H1 (cell line): ENCODE measurements at regions not wholly inside any gene's neighbourhood (a gene's known extent, or its start where the extent isn't known, plus 50 kb on each side); places are given as distances from the start of the nearest gene placed in this dataset.
A peak's percentile ranks its signal among the peaks of the same experiment; 100 is the strongest.

Source experiments
- CTCF ChIA-PET: fragments of 300-600 bp; sonication (Branson Sonifier 250); formaldehyde crosslinking; loops from one replicate; lab custom pipeline; 2021; ENCODE audit not compliant: partially characterized antibody; lab: Charles Lee
- POLR2A ChIA-PET: fragments of 300-600 bp; sonication (Branson Sonifier 250); formaldehyde crosslinking; loops from one replicate; lab custom pipeline; 2021; ENCODE audit warnings: inconsistent platforms; ENCODE audit not compliant: partially characterized antibody; lab: Charles Lee
- DNase-seq, 2 experiments: peaks; one replicate each; pipeline versions ENCODE4 v3.0.0 to v3.0.0-alpha.2; 2010 to 2022; ENCODE audit warnings: low spot score in 2 of 2, low read depth in 1 of 2, mixed read lengths in 1 of 2
- FAIRE-seq: peaks from 2 replicates; lab custom pipeline; 2011; peaks lifted over from hg19 to GRCh38; lab: Jason Lieb, UNC
- H2AFZ ChIP-seq: 2 replicates; pipeline ENCODE4 v1.8.1; 2012; ENCODE audit warnings: low read length, inconsistent platforms
- H2AK5ac ChIP-seq: 2 replicates; pipeline ENCODE4 v1.6.1; 2013; ENCODE audit warnings: low read depth, low read length
- H2BK120ac ChIP-seq: replicated peaks from 2 replicates; pipeline ENCODE3; 2013; ENCODE audit warnings: low read depth, low read length, inconsistent platforms
- H2BK12ac ChIP-seq: 2 replicates; pipeline ENCODE4 v1.6.1; 2013; ENCODE audit warnings: low read depth, low read length
- H2BK15ac ChIP-seq: 2 replicates; pipeline ENCODE4 v1.6.1; 2013; ENCODE audit warnings: low read length
- H2BK20ac ChIP-seq: 2 replicates; pipeline ENCODE4 v1.6.1; 2013; ENCODE audit warnings: low read length
- H2BK5ac ChIP-seq: 2 replicates; pipeline ENCODE4 v1.6.1; 2013; ENCODE audit warnings: low read depth, low read length
- H3K14ac ChIP-seq: 2 replicates; pipeline ENCODE4 v1.6.1; 2013; ENCODE audit warnings: inconsistent platforms; ENCODE audit not compliant: insufficient read length
- H3K18ac ChIP-seq: 2 replicates; pipeline ENCODE4 v1.6.1; 2013; ENCODE audit warnings: low read length; ENCODE audit errors: extremely low read depth
- H3K23ac ChIP-seq: 2 replicates; pipeline ENCODE4 v1.6.1; 2013; ENCODE audit warnings: inconsistent platforms; ENCODE audit not compliant: insufficient read length
- H3K23me2 ChIP-seq: 2 replicates; pipeline ENCODE4 v1.6.1; 2013; ENCODE audit warnings: low read depth, low read length
- H3K27ac ChIP-seq: 2 replicates; pipeline ENCODE4 v1.6.1; 2011; ENCODE audit warnings: low read depth, low read length, inconsistent platforms
- H3K27me3 ChIP-seq, 4 experiments: replicated peaks in 1 of 4; 1 replicate in 1 of 4; 2 replicates in 3 of 4; pipeline versions ENCODE4 v1.6.1 to v1.8.1; 2011 to 2013; ENCODE audit warnings: low read length in 3 of 4, mild to moderate bottlenecking in 3 of 4, inconsistent platforms in 2 of 4, mixed read lengths in 2 of 4, moderate library complexity in 1 of 4; ENCODE audit not compliant: control insufficient read depth in 3 of 4, insufficient read depth in 3 of 4; ENCODE audit errors: extremely low read depth in 1 of 4
- H3K36me3 ChIP-seq, 4 experiments: 2 replicates each; pipeline versions ENCODE4 v1.6.1 to v1.8.1; 2011 to 2013; ENCODE audit warnings: mild to moderate bottlenecking in 4 of 4, low read length in 3 of 4, moderate library complexity in 2 of 4, control low read depth in 1 of 4, inconsistent platforms in 1 of 4; ENCODE audit not compliant: insufficient read depth in 4 of 4, control insufficient read depth in 2 of 4
- H3K4ac ChIP-seq: replicated peaks from 2 replicates; pipeline ENCODE3; 2013; ENCODE audit warnings: low read length, low read depth, mixed read lengths, inconsistent platforms; ENCODE audit not compliant: insufficient read length
- H3K4me1 ChIP-seq, 4 experiments: replicated peaks in 1 of 4; 1 replicate in 1 of 4; 2 replicates in 3 of 4; pipeline versions ENCODE4 v1.6.1 to v1.8.1; 2011 to 2013; ENCODE audit warnings: low read length in 3 of 4, inconsistent platforms in 2 of 4, mixed read lengths in 1 of 4; ENCODE audit not compliant: insufficient read depth in 4 of 4, control insufficient read depth in 3 of 4
- H3K4me2 ChIP-seq, 2 experiments: 2 replicates each; pipeline versions ENCODE4 v1.6.1 to v1.8.1; 2011 to 2013; ENCODE audit warnings: low read depth in 2 of 2, low read length in 2 of 2, control low read depth in 1 of 2, inconsistent platforms in 1 of 2, mild to moderate bottlenecking in 1 of 2; ENCODE audit not compliant: insufficient read depth in 1 of 2
- H3K4me3 ChIP-seq, 4 experiments: fragments of 200-600, 300-600 bp in 1 of 4; sonication (generic), shearing (Covaris generic), sonication (Bioruptor Twin) in 1 of 4; 2 replicates each; pipeline versions ENCODE4 v1.5.1 to v1.8.1; 2011 to 2016; ENCODE audit warnings: low read length in 4 of 4, low read depth in 3 of 4, control low read depth in 2 of 4, inconsistent platforms in 2 of 4, mild to moderate bottlenecking in 2 of 4, mixed read lengths in 1 of 4, moderate library complexity in 1 of 4; ENCODE audit not compliant: insufficient read depth in 2 of 4; ENCODE audit errors: extremely low read depth in 1 of 4
- H3K56ac ChIP-seq: replicated peaks from 2 replicates; pipeline ENCODE3; 2013; ENCODE audit warnings: low read depth, mild to moderate bottlenecking, mixed read lengths, low read length, inconsistent platforms; ENCODE audit not compliant: insufficient read length
- H3K79me1 ChIP-seq: 2 replicates; pipeline ENCODE4 v1.6.1; 2013; ENCODE audit warnings: low read depth, low read length, control low read depth
- H3K79me2 ChIP-seq, 2 experiments: 2 replicates each; pipeline versions ENCODE4 v1.6.1 to v1.8.1; 2012 to 2013; ENCODE audit warnings: low read length in 2 of 2, mild to moderate bottlenecking in 2 of 2, inconsistent platforms in 1 of 2; ENCODE audit not compliant: insufficient read depth in 2 of 2, control insufficient read depth in 1 of 2
- H3K9ac ChIP-seq, 4 experiments: replicated peaks in 1 of 4; 1 replicate in 1 of 4; 2 replicates in 3 of 4; pipeline versions ENCODE4 v1.6.1 to v1.8.1; 2011 to 2013; ENCODE audit warnings: low read depth in 3 of 4, low read length in 3 of 4, control low read depth in 2 of 4, mild to moderate bottlenecking in 2 of 4, moderate library complexity in 2 of 4, inconsistent platforms in 1 of 4; ENCODE audit errors: extremely low read depth in 1 of 4
- H3K9me3 ChIP-seq, 2 experiments: 2 replicates each; pipeline versions ENCODE4 v1.6.1 to v1.8.1; 2012 to 2013; ENCODE audit warnings: mild to moderate bottlenecking in 2 of 2, moderate library complexity in 2 of 2, control low read depth in 1 of 2, inconsistent platforms in 1 of 2, low read depth in 1 of 2, low read length in 1 of 2, mixed read lengths in 1 of 2; ENCODE audit not compliant: insufficient read depth in 2 of 2
- H4K20me1 ChIP-seq, 2 experiments: replicated peaks in 1 of 2; 2 replicates each; pipeline versions ENCODE3 to v1.8.1; 2011 to 2013; ENCODE audit warnings: inconsistent platforms in 2 of 2, low read length in 2 of 2, mild to moderate bottlenecking in 1 of 2; ENCODE audit not compliant: insufficient read depth in 2 of 2, control insufficient read depth in 1 of 2
- H4K5ac ChIP-seq: 2 replicates; pipeline ENCODE4 v1.6.1; 2013; ENCODE audit warnings: low read length, low read depth, mixed read lengths, inconsistent platforms; ENCODE audit not compliant: insufficient read length
- H4K8ac ChIP-seq: 2 replicates; pipeline ENCODE4 v1.8.0; 2013; ENCODE audit warnings: mild to moderate bottlenecking, moderate library complexity, low read length, inconsistent platforms; ENCODE audit not compliant: insufficient read depth; ENCODE audit errors: extremely low read depth
- H4K91ac ChIP-seq: replicated peaks from 2 replicates; pipeline ENCODE3; 2013; ENCODE audit warnings: low read length, mixed read lengths, inconsistent platforms; ENCODE audit not compliant: insufficient read length
- BACH1 ChIP-seq: IDR thresholded peaks from 2 replicates; pipeline ENCODE4 v1.6.1; 2012; ENCODE audit warnings: low read length, improper control_type of control experiment
- BCL11A ChIP-seq, 2 experiments: IDR thresholded peaks; one replicate each; pipeline ENCODE4 v1.6.1; 2011; ENCODE audit warnings: low read depth in 2 of 2, low read length in 2 of 2, mild to moderate bottlenecking in 2 of 2
- CBX5 ChIP-seq: fragments of 300-800, 300-1000 bp; sonication (generic); IDR thresholded peaks from 2 replicates; pipeline ENCODE4 v1.7.1; 2016; ENCODE audit warnings: antibody characterized with exemption, low read length, low read depth
- CEBPB ChIP-seq: IDR thresholded peaks from 2 replicates; pipeline ENCODE4 v1.6.1; 2012; ENCODE audit warnings: low read depth, low read length
- CTBP2 ChIP-seq: IDR thresholded peaks from 2 replicates; pipeline ENCODE4 v1.7.0; 2011; ENCODE audit warnings: borderline replicate concordance, mild to moderate bottlenecking, moderate library complexity, mixed read lengths, low read length; ENCODE audit not compliant: insufficient read depth, insufficient read length
- NRF1 ChIP-seq: IDR thresholded peaks from 2 replicates; pipeline ENCODE4 v1.6.1; 2011; ENCODE audit warnings: mild to moderate bottlenecking, low read depth, low read length, improper control_type of control experiment
- RBBP5 ChIP-seq: IDR thresholded peaks from 2 replicates; pipeline ENCODE4 v1.7.1; 2012; ENCODE audit warnings: low read depth, mild to moderate bottlenecking, inconsistent platforms, low read length, moderate library complexity, borderline replicate concordance
- RFX5 ChIP-seq: IDR thresholded peaks from 2 replicates; pipeline ENCODE4 v1.6.1; 2011; ENCODE audit warnings: low read depth, low read length, improper control_type of control experiment, borderline replicate concordance
- SP4 ChIP-seq: IDR thresholded peaks from 2 replicates; pipeline ENCODE4 v1.6.1; 2012; ENCODE audit warnings: low read length, inconsistent platforms
- SRF ChIP-seq: IDR thresholded peaks from 2 replicates; pipeline ENCODE4 v1.6.1; 2011; ENCODE audit warnings: mild to moderate bottlenecking, low read depth, low read length, moderate library complexity
- WGBS, 2 experiments: shearing (Covaris generic) in 1 of 2; methylation state at CpG; one replicate each; pipeline versions ENCODE4 v1.1.6 to v1.1.7; 2013 to 2015; ENCODE audit warnings: low lambda C conversion rate in 2 of 2, mixed read lengths in 2 of 2, inconsistent platforms in 1 of 2, low coverage in 1 of 2, missing lambda C conversion rate in 1 of 2; ENCODE audit not compliant: insufficient replicate concordance in 2 of 2, insufficient coverage in 1 of 2, insufficient read length in 1 of 2; ENCODE audit errors: extremely low coverage in 1 of 2, missing lambda C conversion rate in 1 of 2; 5-methylcytosine and 5-hydroxymethylcytosine counted together

DNA sequence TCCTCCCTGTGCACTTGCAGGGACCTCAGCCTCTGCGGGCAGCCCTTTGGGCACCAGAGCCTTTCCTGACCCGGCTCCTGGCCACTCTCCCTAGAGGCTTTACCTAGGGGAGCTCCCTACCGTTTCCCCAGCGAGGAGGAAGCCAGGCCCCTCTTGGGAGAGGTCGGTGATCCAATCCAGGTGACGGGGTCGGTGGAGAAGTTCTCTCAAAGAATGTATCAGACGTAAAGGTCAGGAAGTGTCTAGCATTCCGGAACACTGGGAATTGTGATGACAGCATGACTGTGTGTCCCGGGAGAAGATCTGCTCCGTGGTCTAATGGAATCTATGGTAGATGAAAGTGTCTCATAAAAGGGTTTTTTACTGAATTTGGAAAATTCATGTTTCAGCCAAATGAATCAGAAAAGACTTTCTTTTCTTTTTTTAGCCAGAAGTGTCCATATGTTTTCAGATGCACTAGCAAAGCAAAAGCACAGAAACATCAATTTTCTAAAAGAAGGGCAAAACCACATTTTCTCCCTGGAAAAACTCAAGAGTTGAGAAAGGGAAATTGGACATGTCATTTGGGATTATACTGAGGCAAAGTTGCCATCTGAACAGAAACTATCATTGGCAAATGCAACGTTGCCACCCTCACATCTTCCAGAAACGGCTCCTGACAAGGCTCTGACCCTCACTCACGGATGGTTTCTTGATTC lies 289.4 kb downstream of the THBS2 start:
- H3K18ac ChIP-seq = no peak overlapping the region
- no peak overlapping the region for H2BK12ac ChIP-seq
- H3K14ac ChIP-seq = no peak overlapping the region
- no peak overlapping the region for H3K56ac ChIP-seq
- no peak overlapping the region for H4K91ac ChIP-seq
- TF ChIP-seq SP4 (no peak), RBBP5 (no peak), BCL11A (IDR thresholded peaks at IDR 0.05; ENCODE audit: low read depth in 2 of 2, low read length in 2 of 2) (no peak), CTBP2 (no peak), CEBPB (no peak), BACH1 (no peak), SRF (no peak), CBX5 (no peak), NRF1 (no peak), RFX5 (no peak)
- no peaks in the 10 kb centered on the region for H3K9me3 ChIP-seq
- no peak overlapping the region for H2BK120ac ChIP-seq
- H2AFZ ChIP-seq = 0 out of 2 replicates have a peak overlapping the region, but pooled peaks have one; percentile 34
- no peak overlapping the region for H2BK5ac ChIP-seq
- H3K79me2 ChIP-seq = no peaks in the 10 kb centered on the region
- no peaks in the 10 kb centered on the region for H3K4me1 ChIP-seq
- H3K4me2 ChIP-seq = no peak overlapping the region
- no peak overlapping the region for H2AK5ac ChIP-seq
- H3K4me3 ChIP-seq = no peak overlapping the region
- POLR2A ChIA-PET = interaction anchor here (0.6 kb wide), 1 partner anchor 477 kb away, joined by 3 read pairs; no protein-coding TSS in a partner anchor
- H3K23me2 ChIP-seq = no peaks in the 10 kb centered on the region
- no peaks in the 10 kb centered on the region for H3K27me3 ChIP-seq
- no peak for DNase-seq
- no peaks in the 10 kb centered on the region for H4K20me1 ChIP-seq
- H3K36me3 ChIP-seq = no peaks in the 10 kb centered on the region
- no peaks in the 10 kb centered on the region for H3K79me1 ChIP-seq
- no peak overlapping the region for H4K8ac ChIP-seq
- H4K5ac ChIP-seq = no peak overlapping the region
- no peak overlapping the region for H2BK20ac ChIP-seq
- 93% methylated on average over 14 of the region's 14 CpGs; no CpG with 5 or more reads in 1 of the 2 experiments for WGBS, 2 experiments
- H3K27ac ChIP-seq = no peak overlapping the region
- no peak overlapping the region for H2BK15ac ChIP-seq
- CTCF ChIA-PET = no interaction called here
- FAIRE-seq = no peak
- H3K4ac ChIP-seq = no peak overlapping the region
- H3K9ac ChIP-seq = no peak overlapping the region
- H3K23ac ChIP-seq = no peak overlapping the region
